ENCODE measurements at regions not wholly inside any gene's neighbourhood (a gene's known extent, or its start where the extent isn't known, plus 50 kb on each side); places are given as distances from the start of the nearest gene placed in this dataset.

DNA sequence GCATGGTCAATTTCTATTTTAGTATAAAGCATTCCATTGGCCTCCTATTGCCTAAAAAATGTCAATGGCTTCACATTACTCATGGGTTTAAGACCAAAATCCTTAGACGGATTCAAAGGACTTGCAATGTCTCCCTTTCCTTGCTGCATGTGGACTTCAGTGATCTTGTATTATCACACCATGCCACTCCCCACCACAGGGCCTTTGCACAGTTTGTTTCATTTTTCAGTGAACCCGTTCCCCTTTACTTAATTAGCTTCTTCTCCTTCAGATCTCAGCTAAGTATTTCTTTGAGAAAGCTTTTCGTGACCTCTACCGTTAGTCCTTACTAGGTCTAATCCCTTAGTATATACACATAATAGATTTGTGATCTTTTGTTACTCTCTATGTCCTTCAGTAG, 269.7 kb downstream of the FAM76B start:
- TF ChIP-seq REST (IDR thresholded peaks at IDR 0.05; ENCODE audit: insufficient read depth in 1 of 2, low read depth in 2 of 2, low read length in 2 of 2) (no peak), POLR2AphosphoS5 (IDR thresholded peaks at IDR 0.05; ENCODE audit: low read depth, low read length) (no peak), TAF1 (IDR thresholded peaks at IDR 0.05; ENCODE audit: borderline replicate concordance, insufficient read depth, low read length) (no peak), SIN3A (IDR thresholded peaks at IDR 0.05; ENCODE audit: borderline replicate concordance, insufficient read depth, low read length) (no peak)
